GM19238 (cell line): ENCODE measurements at regions not wholly inside any gene's neighbourhood (a gene's known extent, or its start where the extent isn't known, plus 50 kb on each side); places are given as distances from the start of the nearest gene placed in this dataset.
"Not testable (repeated sequence)": the region's sequence is repeated elsewhere in the genome, so short reads cannot be mapped to it uniquely, and the experiment has no call there.

Source experiments
- DNase-seq: peaks from one replicate; pipeline ENCODE4 v3.0.0; 2011; ENCODE audit warnings: low spot score; ENCODE audit not compliant: insufficient read length

GRCh38 chr1:222073307-222073995 is 331.6 kb upstream of the DUSP10 start:
- DNase-seq = no peak

GRCh38 chr1:222071387-222071786 is 329.5 kb upstream of the DUSP10 start:
- DNase-seq = no peak

GRCh38 chr1:222068937-222069336 is 327.0 kb upstream of the DUSP10 start:
- no peak for DNase-seq

- no peak for DNase-seq
These were observed 326.2 kb upstream of the DUSP10 start for GRCh38 chr1:222068101-222068500.

DNA sequence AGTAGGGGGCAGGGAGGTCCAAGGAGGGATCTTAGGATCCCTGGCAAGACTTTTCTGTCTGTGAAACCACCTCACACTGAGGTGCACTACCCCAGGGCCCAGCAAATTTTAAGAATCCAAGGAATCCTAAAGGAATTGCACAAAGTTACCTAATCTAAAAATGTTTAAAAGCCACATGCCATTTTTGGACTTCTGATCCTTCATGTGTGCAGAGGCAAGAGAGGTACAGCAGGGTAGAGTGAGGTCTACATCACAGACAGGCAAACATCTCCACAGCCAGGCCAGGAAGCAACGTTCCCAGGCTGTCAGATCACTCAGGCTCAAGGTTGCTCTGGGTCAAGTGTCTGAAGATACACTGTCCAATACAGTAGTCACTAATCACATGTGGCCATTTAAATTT is 324.6 kb upstream of the DUSP10 start:
- DNase-seq = no peak

- no peak for DNase-seq
These were observed 323.3 kb upstream of the DUSP10 start for GRCh38 chr1:222065234-222065633.

- no peak for DNase-seq
These were observed 322.7 kb upstream of the DUSP10 start for GRCh38 chr1:222064388-222065211.

DNA sequence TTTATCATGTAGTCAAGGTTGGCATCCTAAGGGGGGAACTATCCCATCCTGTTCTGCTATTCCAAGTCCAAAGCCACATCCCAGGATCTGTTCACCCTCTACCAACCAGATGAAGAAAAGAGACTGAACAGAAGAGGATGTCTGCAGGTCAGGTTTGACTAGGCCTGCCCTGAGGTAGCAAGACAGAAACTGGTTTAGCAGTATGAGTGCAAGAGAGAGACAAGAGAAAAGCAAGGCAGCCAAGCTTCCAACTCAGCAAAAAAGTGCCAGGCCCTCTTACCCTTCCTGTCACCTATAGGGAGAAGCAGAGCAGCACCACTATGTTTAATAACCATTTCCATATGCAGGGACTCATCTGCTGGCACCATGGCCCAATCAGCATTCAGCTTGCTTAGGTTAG is 320.8 kb upstream of the DUSP10 start:
- no peak for DNase-seq

- DNase-seq = no peak
These were observed 319.9 kb upstream of the DUSP10 start for GRCh38 chr1:222061711-222062359.

GRCh38 chr1:222060210-222060916 is 318.5 kb upstream of the DUSP10 start:
- no peak for DNase-seq

GRCh38 chr1:222058249-222058648 is 316.4 kb upstream of the DUSP10 start:
- DNase-seq = no peak

DNA sequence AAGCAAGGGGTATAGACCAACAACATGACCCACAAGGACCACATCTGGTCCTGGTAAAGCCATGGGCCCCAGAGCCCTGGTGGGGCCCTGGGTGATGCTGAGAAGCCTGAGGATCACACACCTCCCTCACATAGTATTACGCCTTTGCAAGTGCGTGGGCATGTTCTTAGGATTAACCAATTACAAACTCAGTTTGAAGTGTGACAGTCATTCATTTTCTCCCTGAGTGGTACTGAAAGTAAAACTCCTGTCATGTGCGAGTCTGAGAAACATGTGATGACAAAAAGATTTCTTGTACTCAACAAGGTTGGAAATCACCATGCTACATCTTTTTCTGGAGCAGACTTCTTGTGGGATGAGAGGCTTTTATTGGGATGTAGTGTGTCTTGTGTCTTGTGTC is 315.3 kb upstream of the DUSP10 start:
- DNase-seq = no peak

DNA sequence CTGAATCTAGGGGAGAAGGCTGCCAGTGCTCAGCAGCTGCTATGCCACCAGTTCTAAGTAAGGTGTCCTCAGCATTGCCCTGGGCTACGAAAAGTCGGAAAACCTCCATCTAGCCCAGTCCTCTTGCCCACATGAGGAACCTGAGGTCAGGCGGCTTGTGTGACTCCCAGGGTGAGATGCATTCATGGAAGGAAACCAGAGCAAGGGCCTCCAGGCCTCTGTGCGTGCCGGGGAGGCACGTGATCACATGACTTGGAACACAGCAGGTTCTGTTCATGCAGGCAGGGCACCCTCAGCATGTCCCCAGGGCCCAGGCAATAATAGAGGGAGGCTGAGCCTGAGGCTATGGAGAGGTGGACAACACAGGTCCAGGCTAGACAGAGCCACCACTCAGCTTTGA is 312.5 kb upstream of the DUSP10 start:
- no peak for DNase-seq

DNA sequence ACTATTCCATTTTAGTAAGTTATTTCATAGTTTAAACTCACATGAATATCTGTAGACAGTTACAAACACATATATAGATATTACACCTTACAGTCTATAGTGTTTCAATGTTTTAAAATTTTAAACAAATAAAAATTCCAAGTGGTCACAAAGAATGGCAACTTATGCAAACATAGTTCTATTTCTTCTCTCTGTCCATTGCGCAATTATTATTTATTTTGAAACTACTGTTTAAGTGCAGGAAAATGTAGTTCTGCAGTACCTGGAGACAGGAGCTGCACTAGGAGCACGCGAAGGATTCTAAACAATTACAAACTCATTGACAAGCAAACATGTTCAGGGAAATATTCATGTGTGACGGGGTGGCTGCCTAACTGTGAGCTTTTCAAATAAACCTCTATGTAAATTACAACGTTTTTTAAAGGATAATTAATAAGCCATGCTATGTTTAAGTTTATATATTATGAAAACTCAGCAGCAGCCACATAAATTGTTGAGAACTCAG is 312.0 kb upstream of the DUSP10 start:
- no peak for DNase-seq

DNA sequence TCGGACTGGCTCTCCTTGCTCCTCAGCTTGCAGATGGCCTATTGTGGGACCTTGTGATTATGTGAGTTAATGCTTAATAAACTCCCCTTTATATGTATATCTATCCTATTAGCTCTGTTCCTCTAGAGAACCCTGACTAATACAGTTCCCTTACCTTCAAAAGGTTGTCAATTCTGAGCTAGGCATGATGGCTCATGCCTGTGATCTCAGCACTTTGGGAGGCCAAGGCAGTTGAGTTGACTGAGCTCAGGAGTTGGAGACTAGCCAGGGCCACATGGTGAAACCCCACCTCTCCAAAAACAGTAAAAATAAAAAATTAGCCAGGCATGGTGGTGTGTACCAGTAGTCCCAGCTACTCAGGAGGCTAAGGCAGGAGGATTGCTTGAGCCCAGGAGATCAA is 309.4 kb upstream of the DUSP10 start:
- not testable (repeated sequence) for DNase-seq

- DNase-seq = not testable (repeated sequence)
These were observed 307.8 kb upstream of the DUSP10 start for GRCh38 chr1:222049661-222050060.

DNA sequence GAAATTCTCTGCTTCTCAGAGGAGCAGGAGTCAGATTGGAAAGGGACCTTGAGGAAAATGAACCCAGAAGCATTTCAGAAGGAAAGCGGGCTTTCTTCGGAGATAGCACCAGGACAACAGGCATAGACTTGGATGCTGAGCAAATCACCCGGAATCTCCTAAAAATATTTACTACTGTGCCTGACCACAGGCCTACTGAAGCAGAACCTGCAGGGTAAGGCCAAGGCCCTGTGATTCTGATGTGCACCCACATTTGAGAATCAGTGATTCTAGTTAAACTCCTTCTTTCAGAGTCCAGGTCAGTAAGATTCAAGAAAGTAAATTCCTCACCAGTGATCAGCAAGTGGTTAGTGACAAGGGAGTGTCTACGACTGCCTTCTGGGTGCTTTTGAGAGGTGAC is 307.3 kb upstream of the DUSP10 start:
- no peak for DNase-seq

DNA sequence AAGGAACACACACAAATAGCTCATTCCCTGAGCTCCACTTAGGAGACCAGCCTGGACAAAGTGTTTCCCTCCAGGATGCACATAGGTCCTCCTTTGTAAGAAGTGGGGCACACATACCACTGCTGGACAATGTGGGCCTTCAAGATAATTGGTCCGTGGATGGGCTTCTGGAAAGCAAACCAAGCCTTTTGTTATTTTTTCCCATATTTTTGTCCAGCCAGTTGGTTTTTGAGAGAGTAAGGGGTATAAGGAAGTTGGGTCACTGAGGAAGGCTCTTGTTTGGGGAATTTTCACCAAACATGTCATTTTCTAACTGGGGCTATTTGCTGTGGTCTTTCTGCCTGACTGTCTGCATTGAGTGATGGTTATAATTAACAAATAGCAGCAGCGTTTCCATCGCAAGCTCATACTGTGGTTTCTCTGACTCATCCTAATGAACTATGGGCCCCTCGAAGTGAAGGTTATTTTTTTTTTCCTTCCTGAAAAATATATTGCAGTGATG is 306.3 kb upstream of the DUSP10 start:
- DNase-seq = peak; percentile 21

DNA sequence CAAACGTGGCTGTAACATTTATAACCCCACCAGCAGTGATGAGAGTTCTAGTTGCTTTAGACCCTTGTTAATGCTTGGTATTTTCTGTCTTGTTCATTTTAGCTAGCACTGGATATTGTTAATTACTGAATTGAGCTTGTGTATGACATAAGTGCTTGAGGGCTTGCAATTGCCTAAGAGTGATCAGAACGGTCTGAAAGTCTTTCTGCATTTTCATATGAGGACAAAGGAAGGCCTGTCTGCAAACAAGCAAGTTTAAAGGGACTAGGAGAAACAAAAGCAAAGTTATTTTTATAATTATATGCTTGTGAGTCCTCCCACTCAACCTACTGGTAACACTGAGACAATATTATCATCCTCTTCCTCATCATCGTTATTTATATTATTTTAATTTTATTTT is 305.5 kb upstream of the DUSP10 start:
- DNase-seq = no peak

- DNase-seq = no peak
These were observed 304.9 kb upstream of the DUSP10 start for GRCh38 chr1:222046684-222047263.

DNA sequence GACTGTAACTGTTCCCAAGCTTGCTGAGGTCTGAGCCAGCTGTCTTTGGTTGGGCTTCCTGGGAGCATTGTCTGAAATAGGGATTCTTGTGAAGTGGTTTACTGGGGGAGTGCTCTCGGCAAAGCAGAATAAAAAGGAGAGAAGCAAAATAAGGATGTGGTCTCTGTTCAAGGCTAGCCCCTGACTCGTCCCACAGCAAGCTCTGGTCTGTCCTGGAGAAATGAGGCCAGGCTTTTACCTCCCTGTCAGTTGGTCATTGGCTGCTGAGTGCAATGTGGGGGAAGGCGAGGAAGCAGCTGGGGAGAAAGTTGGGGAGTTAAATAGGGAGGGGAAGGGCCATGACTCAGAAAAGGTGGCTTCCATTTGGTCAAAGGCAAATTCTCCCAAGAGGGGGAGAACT is 303.9 kb upstream of the DUSP10 start:
- DNase-seq = no peak
